Stimulated activated naive CD8-positive, alpha-beta T cell treated with anti-CD3 and anti-CD28 coated beads, Interleukin-15, amount 100 ng/mL, for 72 hours (primary cell): ENCODE measurements at regions not wholly inside any gene's neighbourhood (a gene's known extent, or its start where the extent isn't known, plus 50 kb on each side); places are given as distances from the start of the nearest gene placed in this dataset.

Source experiments
- ATAC-seq: fragments of 150-1000 bp; cut with Tn5 transposase; 2 replicates; pipeline ENCODE4 v1.10.0; 2021; ENCODE audit warnings: mild to moderate bottlenecking, moderate library complexity
- DNase-seq, 2 donors: peaks; one replicate each; pipeline ENCODE4 v3.0.0; 2021 to 2022
- H3K27ac Mint-ChIP-seq, 2 donors: one replicate each; pipeline ENCODE4 v1.8.0; 2022; ENCODE audit warnings: mild to moderate bottlenecking in 2 of 2, mixed read lengths in 2 of 2, moderate library complexity in 2 of 2
- H3K27me3 Mint-ChIP-seq: one replicate; pipeline ENCODE4 v1.8.0; 2022; ENCODE audit warnings: mixed read lengths
- H3K4me1 Mint-ChIP-seq: one replicate; pipeline ENCODE4 v1.8.0; 2022; ENCODE audit warnings: mild to moderate bottlenecking, mixed read lengths
- H3K4me3 Mint-ChIP-seq, 2 donors: one replicate each; pipeline ENCODE4 v1.8.0; 2022; ENCODE audit warnings: mild to moderate bottlenecking in 2 of 2, mixed read lengths in 2 of 2, moderate library complexity in 1 of 2
- H3K9me3 Mint-ChIP-seq, 2 donors: one replicate each; pipeline ENCODE4 v1.8.0; 2022; ENCODE audit warnings: mixed read lengths in 2 of 2

DNA sequence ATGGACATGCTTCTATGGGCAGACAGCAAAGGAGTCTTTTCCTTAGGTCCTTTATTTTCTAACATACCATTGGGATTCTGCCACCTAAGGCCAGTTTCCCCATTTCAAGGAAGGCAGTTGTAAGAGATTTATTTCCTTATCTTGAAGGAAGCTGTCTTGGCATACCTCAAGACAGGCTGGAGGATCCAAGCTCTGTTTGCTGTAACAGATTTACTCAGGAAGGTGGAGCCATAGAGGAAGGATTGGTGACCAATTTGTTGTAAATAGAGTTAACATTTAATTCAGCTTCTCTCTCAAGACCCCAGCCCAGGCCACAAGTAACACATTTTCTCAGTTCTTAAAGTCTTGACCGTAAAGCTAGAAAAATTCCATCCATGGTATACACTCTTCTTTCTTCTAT lies 131.6 kb upstream of the TENM3 start:
- ATAC-seq (no peak), DNase-seq (no peak)
- Mint-ChIP-seq H3K9me3 (peaks cover 0 to 4% of the 10 kb centered on the region in 2 donors), H3K4me1 (no peaks in the 10 kb centered on the region), H3K27me3 (no peaks in the 10 kb centered on the region), H3K4me3 (no peak overlapping the region), H3K27ac (no peak overlapping the region)

DNA sequence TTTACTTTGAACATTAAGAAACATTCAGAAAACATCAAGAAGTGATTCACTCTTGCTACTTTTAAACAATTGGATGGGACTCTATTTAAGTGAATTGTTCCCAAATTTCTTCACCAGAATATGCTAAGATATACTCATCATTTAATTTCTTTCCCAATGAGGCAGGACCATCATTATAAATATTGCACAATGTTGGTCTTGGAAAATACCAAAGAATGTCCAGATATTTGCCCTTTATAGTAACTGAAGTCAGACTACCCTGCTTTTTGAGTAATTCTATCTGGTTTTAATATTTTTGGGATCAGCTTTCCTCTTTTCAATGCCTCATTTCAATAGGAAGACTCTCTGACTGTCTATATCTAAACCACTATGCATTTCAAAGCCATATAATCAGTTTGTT lies 129.4 kb upstream of the TENM3 start:
- ATAC-seq = no peak
- H3K4me1 Mint-ChIP-seq = no peaks in the 10 kb centered on the region
- no peak for DNase-seq
- H3K4me3 Mint-ChIP-seq = no peak overlapping the region
- peaks cover 0 to 11% of the 10 kb centered on the region in 2 donors for H3K9me3 Mint-ChIP-seq
- H3K27ac Mint-ChIP-seq = no peak overlapping the region
- H3K27me3 Mint-ChIP-seq = no peaks in the 10 kb centered on the region

DNA sequence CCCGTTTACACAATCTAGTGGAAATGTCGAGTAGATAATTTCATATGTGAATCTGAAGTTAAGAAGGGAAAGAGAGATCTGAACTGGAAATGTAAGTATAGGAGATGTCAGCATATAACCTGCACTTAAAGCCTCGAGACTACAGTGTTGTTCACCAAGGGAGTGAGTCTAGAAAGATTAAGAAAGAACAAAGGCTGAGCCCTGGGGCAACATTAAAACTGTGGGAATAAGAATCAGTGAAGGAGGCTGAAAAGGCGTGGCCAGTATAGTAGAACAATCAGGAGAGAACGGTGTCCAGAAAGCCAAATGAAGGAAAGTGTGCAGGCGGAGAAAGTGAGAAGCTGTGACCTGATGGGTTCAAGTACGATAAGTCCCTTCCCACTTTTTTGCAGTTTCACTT lies 118.8 kb upstream of the TENM3 start:
- ATAC-seq (no peak), DNase-seq (no peak)
- H3K9me3 Mint-ChIP-seq = peaks cover 23 to 42% of the 10 kb centered on the region in 2 donors
- no peak overlapping the region for H3K4me3 Mint-ChIP-seq
- no peaks in the 10 kb centered on the region for H3K27me3 Mint-ChIP-seq
- no peak overlapping the region for H3K27ac Mint-ChIP-seq
- no peaks in the 10 kb centered on the region for H3K4me1 Mint-ChIP-seq

DNA sequence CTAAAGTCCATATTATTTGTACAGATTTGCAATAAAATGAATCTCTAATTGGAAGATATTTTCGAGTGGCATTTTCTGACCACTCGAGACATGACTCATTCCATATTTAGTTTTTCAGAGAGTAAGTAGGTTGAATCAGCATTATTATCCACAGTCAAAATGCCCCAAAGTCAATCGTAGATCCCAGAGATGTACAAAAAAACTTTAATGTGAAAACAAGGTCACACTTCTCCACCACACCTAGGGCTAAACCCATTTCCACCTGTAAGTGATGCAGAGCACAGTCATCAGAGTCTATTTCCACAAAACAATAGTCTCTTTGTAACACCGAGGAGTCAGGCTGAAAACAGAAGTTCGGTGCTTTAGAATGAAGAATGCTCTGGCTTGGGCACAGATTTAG lies 117.1 kb upstream of the TENM3 start:
- Mint-ChIP-seq H3K4me1 (no peaks in the 10 kb centered on the region), H3K27ac (no peak overlapping the region), H3K27me3 (no peaks in the 10 kb centered on the region), H3K9me3 (peaks cover 18 to 29% of the 10 kb centered on the region in 2 donors), H3K4me3 (no peak overlapping the region)
- no peak for ATAC-seq
- no peak for DNase-seq

DNA sequence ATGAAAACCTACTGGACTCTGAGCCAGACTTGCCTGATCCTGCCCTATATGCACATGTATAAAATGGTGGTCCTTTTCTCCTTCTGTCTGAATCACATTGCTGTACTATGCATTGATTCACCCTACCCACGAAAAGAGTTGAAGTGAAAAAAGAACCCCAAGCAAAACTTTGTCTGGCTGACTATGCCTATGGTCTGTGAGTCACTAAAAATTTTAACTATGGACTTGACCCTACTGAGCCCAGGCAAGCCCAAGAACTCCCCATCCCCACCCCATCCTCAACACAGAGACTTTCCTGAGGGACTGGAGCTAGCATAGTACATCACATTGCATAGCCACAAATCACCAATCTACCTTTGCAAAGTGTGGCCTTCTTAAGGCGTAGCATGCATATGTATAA lies 116.6 kb upstream of the TENM3 start:
- Mint-ChIP-seq H3K27ac (no peak overlapping the region), H3K9me3 (peaks cover 17 to 27% of the 10 kb centered on the region in 2 donors), H3K27me3 (no peaks in the 10 kb centered on the region), H3K4me3 (no peak overlapping the region), H3K4me1 (no peaks in the 10 kb centered on the region)
- ATAC-seq = no peak
- no peak for DNase-seq

DNA sequence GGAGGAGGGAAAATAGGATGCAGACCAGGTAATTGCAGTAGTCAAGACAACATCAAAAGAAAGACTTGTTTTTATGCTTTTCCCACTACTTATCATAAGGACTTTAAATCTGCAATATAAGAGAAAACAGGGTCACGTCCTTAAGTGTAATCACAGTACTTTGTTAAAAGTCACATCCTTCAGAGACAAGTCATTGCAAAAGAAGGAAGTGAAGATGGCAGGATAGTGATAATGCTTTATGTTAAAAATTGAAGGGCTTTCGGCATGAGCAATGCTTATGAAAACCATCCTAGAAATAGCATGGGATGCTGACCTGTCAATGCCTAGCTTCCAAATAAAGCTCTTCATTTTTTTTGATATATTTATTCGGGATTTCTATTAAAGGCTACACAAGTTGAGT lies 110.2 kb upstream of the TENM3 start:
- Mint-ChIP-seq H3K9me3 (no peaks in the 10 kb centered on the region), H3K27ac (no peak overlapping the region), H3K27me3 (peaks cover 18% of the 10 kb centered on the region), H3K4me3 (no peak overlapping the region), H3K4me1 (no peaks in the 10 kb centered on the region)
- no peak for ATAC-seq
- no peak for DNase-seq

DNA sequence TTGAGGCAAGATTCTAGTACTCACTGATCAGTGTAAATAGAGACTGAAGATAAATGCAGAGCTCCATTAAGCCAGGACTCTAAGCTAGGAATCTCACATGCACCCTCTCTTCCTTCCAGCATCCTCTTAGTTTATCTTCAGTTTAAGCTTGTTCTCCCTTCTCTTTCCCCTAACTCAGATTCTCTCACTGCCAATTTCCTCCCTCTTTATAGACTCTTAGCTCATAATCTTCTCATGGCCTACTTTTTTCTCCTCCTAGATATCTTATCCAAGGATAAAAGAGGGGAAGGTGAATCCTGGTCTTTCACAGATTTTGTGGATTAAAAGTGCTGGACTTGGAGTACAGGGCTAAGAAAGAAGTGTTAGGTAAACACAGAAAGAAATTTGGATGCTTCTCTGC lies 108.9 kb upstream of the TENM3 start:
- DNase-seq (no peak), ATAC-seq (no peak)
- peaks cover 30% of the 10 kb centered on the region for H3K27me3 Mint-ChIP-seq
- no peak overlapping the region for H3K4me3 Mint-ChIP-seq
- H3K9me3 Mint-ChIP-seq = no peaks in the 10 kb centered on the region
- H3K4me1 Mint-ChIP-seq = no peaks in the 10 kb centered on the region
- H3K27ac Mint-ChIP-seq = no peak overlapping the region

DNA sequence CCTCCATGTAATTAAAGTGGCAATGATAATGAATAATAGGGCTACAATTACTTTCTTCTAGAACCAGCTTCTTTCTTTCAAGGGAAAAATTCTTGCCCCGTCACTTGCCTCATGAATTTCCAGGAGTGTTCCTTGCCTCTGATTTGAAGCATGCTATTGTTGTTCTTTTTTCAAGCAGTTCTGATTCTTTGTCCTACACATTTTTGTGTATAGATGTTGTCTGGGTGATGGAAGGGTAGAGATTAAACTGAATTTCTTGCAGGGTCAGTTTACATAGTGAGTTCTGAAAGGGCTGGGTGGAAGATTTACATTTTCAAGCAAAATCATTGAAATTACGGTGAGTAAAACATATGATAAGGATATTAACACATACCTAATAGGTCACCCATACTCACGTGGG lies 107.0 kb upstream of the TENM3 start:
- DNase-seq (no peak), ATAC-seq (no peak)
- Mint-ChIP-seq H3K9me3 (no peaks in the 10 kb centered on the region), H3K27me3 (peaks cover 48% of the 10 kb centered on the region), H3K27ac (no peak overlapping the region), H3K4me1 (no peaks in the 10 kb centered on the region), H3K4me3 (no peak overlapping the region)

DNA sequence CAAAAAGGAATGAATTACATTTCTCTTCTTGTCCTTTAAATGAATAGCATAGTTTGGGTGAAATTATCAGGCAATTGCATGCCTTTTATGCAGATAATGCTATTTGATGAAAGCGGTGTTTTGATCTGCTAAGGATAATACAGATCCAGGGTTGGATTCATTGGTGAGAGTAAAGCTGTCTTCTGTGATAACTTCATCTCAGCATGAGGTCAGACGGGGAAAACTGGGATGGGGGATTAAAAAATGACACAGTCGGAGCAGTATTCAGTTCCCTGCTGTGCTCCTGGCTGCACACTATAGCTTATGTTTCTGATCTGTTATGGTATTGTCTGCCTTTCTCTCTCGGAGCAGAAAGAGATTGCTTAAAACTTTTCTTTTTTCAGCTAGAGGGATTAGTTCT lies 105.9 kb upstream of the TENM3 start:
- peaks cover 60% of the 10 kb centered on the region for H3K27me3 Mint-ChIP-seq
- ATAC-seq (no peak), DNase-seq (no peak)
- no peaks in the 10 kb centered on the region for H3K9me3 Mint-ChIP-seq
- peaks cover 2% of the 10 kb centered on the region for H3K4me1 Mint-ChIP-seq
- no peak overlapping the region for H3K27ac Mint-ChIP-seq
- H3K4me3 Mint-ChIP-seq = no peak overlapping the region

DNA sequence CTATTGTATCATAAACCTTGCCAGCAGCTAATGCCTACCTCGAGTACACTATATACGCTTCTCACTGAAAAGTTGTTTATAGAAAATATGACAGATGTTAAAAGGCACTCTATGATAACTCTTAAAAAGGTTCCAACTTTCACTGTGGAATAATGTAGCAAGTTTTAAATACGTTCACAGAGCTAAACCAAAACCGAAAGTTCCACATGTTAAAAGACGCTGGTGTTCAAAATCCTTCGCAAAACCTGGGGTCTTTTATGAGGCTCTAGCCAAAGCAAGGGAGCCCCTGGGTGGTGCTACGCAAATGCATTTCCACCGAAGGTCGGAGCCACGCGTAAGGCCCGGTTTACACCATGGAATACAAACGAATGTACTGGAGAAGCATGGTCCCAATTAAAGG lies 103.7 kb upstream of the TENM3 start:
- no peak for DNase-seq
- no peak for ATAC-seq
- Mint-ChIP-seq H3K27ac (no peak overlapping the region), H3K4me3 (peak overlapping the region; percentile 64 to 66), H3K9me3 (no peaks in the 10 kb centered on the region), H3K27me3 (peaks cover 80% of the 10 kb centered on the region), H3K4me1 (peaks cover 20% of the 10 kb centered on the region)

DNA sequence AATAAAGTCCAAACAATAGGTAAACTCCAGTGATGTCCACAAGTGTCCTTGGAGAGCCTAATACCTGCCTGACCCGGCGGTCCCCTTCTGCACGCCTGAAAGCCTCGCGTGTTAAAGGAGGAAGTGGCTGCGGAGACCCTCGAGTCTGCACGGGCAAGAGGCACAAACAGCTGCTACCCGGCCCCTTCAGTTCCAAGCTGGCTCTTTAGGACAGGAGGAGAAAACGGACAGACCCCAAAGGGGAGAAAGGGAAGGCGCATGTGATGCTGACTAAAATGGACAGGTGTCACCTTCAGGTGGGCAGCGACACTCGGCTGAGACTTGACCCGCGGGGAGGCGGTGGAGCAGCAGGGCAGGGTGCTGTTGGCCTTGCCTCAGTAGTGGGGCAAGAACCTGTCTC lies 102.7 kb upstream of the TENM3 start:
- DNase-seq (no peak), ATAC-seq (no peak)
- Mint-ChIP-seq H3K27me3 (peaks cover 86% of the 10 kb centered on the region), H3K4me1 (peaks cover 25% of the 10 kb centered on the region), H3K9me3 (no peaks in the 10 kb centered on the region), H3K4me3 (no peak overlapping the region), H3K27ac (no peak overlapping the region)

DNA sequence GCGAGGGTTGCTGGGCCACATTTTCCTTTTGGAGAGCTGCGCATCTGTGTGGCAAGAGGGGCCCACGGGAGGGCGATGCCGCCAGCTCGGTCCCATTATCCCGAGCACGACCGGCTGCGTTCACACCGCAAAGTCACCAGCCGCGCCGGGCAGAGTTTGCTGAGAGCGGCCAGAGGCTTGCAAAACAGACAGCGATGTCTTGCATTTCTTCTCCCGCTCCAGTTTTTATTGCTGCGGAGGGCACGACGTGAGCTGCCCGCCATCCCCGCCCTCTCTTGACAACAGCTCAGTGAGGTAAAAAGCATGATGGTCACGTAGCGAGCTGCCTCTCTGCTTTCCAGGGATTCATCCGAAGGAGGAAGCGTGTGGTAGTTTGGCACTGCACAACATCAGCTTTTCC lies 102.1 kb upstream of the TENM3 start:
- H3K4me3 Mint-ChIP-seq = no peak overlapping the region
- no peaks in the 10 kb centered on the region for H3K9me3 Mint-ChIP-seq
- peaks cover 25% of the 10 kb centered on the region for H3K4me1 Mint-ChIP-seq
- no peak for DNase-seq
- no peak for ATAC-seq
- no peak overlapping the region for H3K27ac Mint-ChIP-seq
- H3K27me3 Mint-ChIP-seq = peaks cover 87% of the 10 kb centered on the region

DNA sequence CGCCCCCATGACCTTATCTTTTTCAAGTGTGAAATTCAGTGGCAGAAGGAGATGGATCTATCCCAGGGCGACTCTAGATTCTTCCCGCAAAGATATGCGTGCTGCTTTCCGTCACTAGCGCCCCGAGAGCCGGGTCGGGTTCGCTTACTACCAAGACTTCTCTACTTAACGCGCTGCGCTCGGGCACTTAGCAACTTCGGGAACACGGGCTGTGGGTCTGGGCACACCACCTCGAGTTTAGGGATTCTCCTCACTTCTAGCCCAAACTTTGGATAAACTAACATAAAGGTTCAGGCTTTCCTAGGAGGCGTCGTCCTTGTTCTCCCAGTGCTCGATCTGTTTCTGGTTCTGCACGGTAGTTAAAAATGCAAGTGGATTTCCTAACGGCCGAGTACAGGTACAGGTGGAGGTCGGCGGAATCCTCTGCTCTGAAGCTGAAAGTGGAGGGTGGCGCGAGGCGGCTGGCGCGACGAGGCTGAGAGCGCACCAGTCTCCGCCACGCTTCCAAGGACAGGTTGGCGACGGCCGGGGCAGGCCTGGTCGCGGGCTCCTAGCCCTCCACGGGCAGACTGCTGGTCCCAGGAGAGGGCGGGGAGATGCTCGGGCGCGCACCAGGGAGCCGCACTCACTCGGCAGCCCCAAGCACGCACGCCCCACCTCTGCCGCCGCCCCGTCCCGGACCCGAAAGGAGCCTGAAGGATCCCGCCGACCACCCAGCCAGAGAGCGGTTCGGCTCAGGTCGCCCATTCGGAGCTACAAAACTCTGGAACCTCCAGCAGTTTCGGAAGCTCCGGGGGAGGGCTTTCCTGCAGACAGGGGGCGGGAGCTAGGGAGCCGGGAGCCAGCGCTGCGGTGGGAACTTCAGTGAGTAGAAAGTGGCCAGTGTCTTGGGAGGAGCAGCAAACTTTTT lies 100.8 kb upstream of the TENM3 start:
- H3K9me3 Mint-ChIP-seq = no peaks in the 10 kb centered on the region
- no peak for ATAC-seq
- H3K4me1 Mint-ChIP-seq = peaks cover 25% of the 10 kb centered on the region
- DNase-seq = no peak
- H3K27me3 Mint-ChIP-seq = peaks cover 85% of the 10 kb centered on the region
- H3K4me3 Mint-ChIP-seq = peak overlapping the region in 1 of 2 donors; percentile 69
- H3K27ac Mint-ChIP-seq = no peak overlapping the region

DNA sequence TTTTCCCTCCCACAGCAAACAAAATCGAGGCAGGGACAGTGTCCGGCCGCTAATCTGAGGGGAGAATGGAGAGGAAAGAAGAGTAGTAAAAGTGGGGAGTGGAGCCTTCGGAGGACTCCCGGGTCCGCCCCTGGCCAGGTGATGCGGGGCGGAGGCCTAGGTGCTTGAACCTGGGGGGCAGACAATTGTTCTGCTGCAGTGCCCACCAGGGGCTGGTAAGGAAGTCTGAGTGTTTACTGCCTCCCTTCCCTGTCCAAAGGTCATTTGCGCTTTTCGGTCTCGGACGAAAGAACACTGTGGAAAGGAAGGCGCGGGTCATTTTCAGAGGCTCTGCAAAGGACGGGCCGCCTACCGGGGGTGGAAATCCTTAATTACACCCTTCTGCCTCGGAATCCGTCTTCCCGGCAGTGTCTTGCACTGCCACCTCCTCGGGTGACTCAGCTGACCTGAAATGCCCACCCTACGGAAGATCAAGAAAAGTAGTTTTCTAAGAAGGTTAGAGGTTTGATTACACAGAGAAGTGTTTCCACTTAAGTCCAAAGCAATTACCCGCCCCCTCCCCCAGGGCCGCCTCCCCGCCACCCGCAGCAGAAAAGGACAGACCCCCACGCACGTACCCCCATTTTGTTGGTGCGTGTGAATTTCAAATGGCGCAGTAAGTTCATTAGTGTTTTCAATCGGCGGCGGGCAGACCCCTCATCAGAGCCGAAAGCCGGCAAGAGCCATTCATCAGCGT lies 99.9 kb upstream of the TENM3 start:
- no peaks in the 10 kb centered on the region for H3K9me3 Mint-ChIP-seq
- DNase-seq = no peak
- no peak overlapping the region for H3K27ac Mint-ChIP-seq
- H3K4me1 Mint-ChIP-seq = peaks cover 25% of the 10 kb centered on the region
- peaks cover 85% of the 10 kb centered on the region for H3K27me3 Mint-ChIP-seq
- ATAC-seq = no peak
- peak overlapping the region; percentile 64 to 69 for H3K4me3 Mint-ChIP-seq

DNA sequence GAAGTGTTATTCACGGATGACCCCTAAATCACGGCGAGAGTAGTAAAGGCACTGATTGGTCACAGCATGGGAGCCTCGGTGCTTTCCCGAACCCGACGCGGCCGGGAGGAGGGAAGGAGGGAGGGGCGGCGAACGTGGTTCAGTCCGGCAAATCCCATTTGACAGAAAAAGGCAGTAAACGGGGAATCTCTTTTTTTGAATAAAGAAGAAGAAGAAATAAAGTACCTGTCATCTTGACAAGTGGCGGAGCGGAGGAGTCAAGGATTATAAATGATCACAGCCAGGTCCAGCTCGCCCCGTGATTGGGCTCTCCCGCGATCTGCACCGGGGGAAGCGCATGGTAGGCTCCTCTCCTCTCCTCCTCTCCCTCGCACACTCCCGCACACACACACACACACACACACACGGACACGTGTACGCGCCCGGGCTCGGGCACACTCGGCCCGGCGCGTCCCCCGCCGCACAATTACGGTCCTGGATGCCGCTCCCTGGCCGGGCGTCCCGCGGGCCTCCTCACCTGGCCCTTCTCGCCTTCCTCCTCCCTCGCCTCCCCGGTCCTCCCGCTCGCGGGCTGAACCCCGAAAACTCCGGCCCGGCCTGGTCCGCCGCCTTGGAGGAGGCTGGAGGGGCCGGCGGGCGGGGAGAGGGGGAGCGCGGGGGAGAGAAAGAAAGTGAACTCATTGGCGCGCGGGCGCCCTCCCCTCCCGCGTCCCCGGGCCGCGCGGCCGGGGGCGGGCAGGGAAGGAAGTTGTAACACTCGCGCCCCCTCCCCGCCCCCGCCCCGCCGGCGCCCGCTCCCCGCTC lies 99.2 kb upstream of the TENM3 start:
- Mint-ChIP-seq H3K9me3 (no peaks in the 10 kb centered on the region), H3K4me1 (peaks cover 25% of the 10 kb centered on the region), H3K4me3 (peak overlapping the region; percentile 64 to 69), H3K27me3 (peaks cover 77% of the 10 kb centered on the region), H3K27ac (no peak overlapping the region)
- ATAC-seq = peak; percentile 48
- no peak for DNase-seq
